ENCODE measurements at regions not wholly inside any gene's neighbourhood (a gene's known extent, or its start where the extent isn't known, plus 50 kb on each side); places are given as distances from the start of the nearest gene placed in this dataset.

- Histone ChIP-seq H3K36me3 (replicated peaks; ENCODE audit: insufficient read depth, low read length) (no peaks in the 10 kb centered on the region), H3K4me3 (ENCODE audit: low read length) (no peak overlapping the region), H3K9me2 (replicated peaks; ENCODE audit: insufficient read depth, low read length) (no peaks in the 10 kb centered on the region), H3K4me1 (ENCODE audit: low read length) (no peaks in the 10 kb centered on the region), H2AFZ (ENCODE audit: low read length) (no peak overlapping the region), H4K20me1 (ENCODE audit: insufficient read depth, low read length) (no peaks in the 10 kb centered on the region), H3K27ac (ENCODE audit: low read length) (no peak overlapping the region), H3K79me2 (ENCODE audit: low read length) (no peaks in the 10 kb centered on the region), H3K4me2 (ENCODE audit: low read depth, low read length) (no peak overlapping the region), H3K9me3 (replicated peaks; ENCODE audit: insufficient read depth, low read length) (no peaks in the 10 kb centered on the region), H3K27me3 (replicated peaks; ENCODE audit: insufficient read depth, low read length) (no peaks in the 10 kb centered on the region), H3K9ac (ENCODE audit: low read length) (no peak overlapping the region), H3F3A (ENCODE audit: insufficient read depth, low read length) (no peaks in the 10 kb centered on the region)
- DNase-seq: no peak
- TF ChIP-seq EZH2 (optimal IDR thresholded peaks at IDR 0.05; ENCODE audit: low read depth, low read length) (no peak), CTCF (IDR thresholded peaks at IDR 0.05; ENCODE audit: low read length) (no peak)
Observed at GRCh38 chrX:137413190-137413589, 152.7 kb upstream of the ZIC3 start.

GRCh38 chrX:137405449-137406140 is 160.3 kb upstream of the ZIC3 start:
- H3K4me2 ChIP-seq (ENCODE audit: low read depth, low read length): no peak overlapping the region
- H3F3A ChIP-seq (ENCODE audit: insufficient read depth, low read length): peaks cover 13% of the 10 kb centered on the region; the same call in 1 of the 2 replicates
- H3K9ac ChIP-seq (ENCODE audit: low read length): no peak overlapping the region
- TF ChIP-seq EZH2 (optimal IDR thresholded peaks at IDR 0.05; ENCODE audit: low read depth, low read length) (no peak), CTCF (IDR thresholded peaks at IDR 0.05; ENCODE audit: low read length) (no peak), EZH2phosphoT487 (IDR thresholded peaks at IDR 0.05; ENCODE audit: low read length) (no peak)
- no peaks in the 10 kb centered on the region for H3K4me1 ChIP-seq (ENCODE audit: low read length)
- no peaks in the 10 kb centered on the region for H3K79me2 ChIP-seq (ENCODE audit: low read length)
- no peaks in the 10 kb centered on the region for H3K36me3 ChIP-seq (replicated peaks; ENCODE audit: insufficient read depth, low read length)
- no peaks in the 10 kb centered on the region for H4K20me1 ChIP-seq (ENCODE audit: insufficient read depth, low read length)
- DNase-seq: no peak
- H3K27me3 ChIP-seq (replicated peaks; ENCODE audit: insufficient read depth, low read length): no peaks in the 10 kb centered on the region
- H2AFZ ChIP-seq (ENCODE audit: low read length): no peak overlapping the region
- no peak overlapping the region for H3K4me3 ChIP-seq (ENCODE audit: low read length)
- no peaks in the 10 kb centered on the region for H3K9me3 ChIP-seq (replicated peaks; ENCODE audit: insufficient read depth, low read length)
- H3K9me2 ChIP-seq (replicated peaks; ENCODE audit: insufficient read depth, low read length): no peaks in the 10 kb centered on the region
- no peak overlapping the region for H3K27ac ChIP-seq (ENCODE audit: low read length)

- no peaks in the 10 kb centered on the region for H3K27me3 ChIP-seq (replicated peaks; ENCODE audit: insufficient read depth, low read length)
- H3K27ac ChIP-seq (ENCODE audit: low read length): peak overlapping the region; percentile 68; the same call in 1 of the 2 replicates
- no peaks in the 10 kb centered on the region for H3K36me3 ChIP-seq (replicated peaks; ENCODE audit: insufficient read depth, low read length)
- no peaks in the 10 kb centered on the region for H3K79me2 ChIP-seq (ENCODE audit: low read length)
- H3K9me2 ChIP-seq (replicated peaks; ENCODE audit: insufficient read depth, low read length): no peaks in the 10 kb centered on the region
- peak; percentile 19; the same call in 1 of the 2 replicates for TF ChIP-seq CTCF (IDR thresholded peaks at IDR 0.05; ENCODE audit: low read length)
- no peak for TF ChIP-seq EZH2 (optimal IDR thresholded peaks at IDR 0.05; ENCODE audit: low read depth, low read length)
- TF ChIP-seq EZH2phosphoT487 (IDR thresholded peaks at IDR 0.05; ENCODE audit: low read length): no peak
- peak; percentile 68 for DNase-seq
- no peaks in the 10 kb centered on the region for H3K4me1 ChIP-seq (ENCODE audit: low read length)
- no peaks in the 10 kb centered on the region for H4K20me1 ChIP-seq (ENCODE audit: insufficient read depth, low read length)
- peak overlapping the region; percentile 90 for H2AFZ ChIP-seq (ENCODE audit: low read length)
- H3K9ac ChIP-seq (ENCODE audit: low read length): peak overlapping the region; percentile 48
- no peaks in the 10 kb centered on the region for H3K9me3 ChIP-seq (replicated peaks; ENCODE audit: insufficient read depth, low read length)
- peaks cover 13% of the 10 kb centered on the region; the same call in 1 of the 2 replicates for H3F3A ChIP-seq (ENCODE audit: insufficient read depth, low read length)
- peak overlapping the region; percentile 74 for H3K4me2 ChIP-seq (ENCODE audit: low read depth, low read length)
- peak overlapping the region; percentile 70 for H3K4me3 ChIP-seq (ENCODE audit: low read length)
Observed at GRCh38 chrX:137401092-137401491, 164.8 kb upstream of the ZIC3 start.
